ENCODE measurements at regions not wholly inside any gene's neighbourhood (a gene's known extent, or its start where the extent isn't known, plus 50 kb on each side); places are given as distances from the start of the nearest gene placed in this dataset.

DNA sequence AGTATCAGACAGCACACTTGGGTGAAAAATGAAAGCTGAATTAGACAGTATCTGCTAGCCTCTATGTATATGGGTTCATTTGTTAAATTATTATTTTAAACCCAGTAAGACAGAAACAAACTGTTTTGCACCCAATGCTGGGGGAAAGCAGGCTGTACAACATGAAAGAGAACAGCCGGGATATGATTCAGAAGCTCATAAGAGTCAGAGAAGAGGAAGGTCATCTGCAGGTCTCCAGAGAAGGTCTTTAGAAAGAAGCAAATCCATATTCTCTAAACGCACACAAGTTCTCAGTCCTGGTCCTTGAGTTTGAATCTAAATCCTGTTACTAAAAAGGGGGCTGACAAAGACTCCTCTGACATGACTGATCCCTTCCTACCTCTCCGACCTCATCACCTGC lies 155.1 kb downstream of the SIPA1L2 start:
- no peak for DNase-seq

DNA sequence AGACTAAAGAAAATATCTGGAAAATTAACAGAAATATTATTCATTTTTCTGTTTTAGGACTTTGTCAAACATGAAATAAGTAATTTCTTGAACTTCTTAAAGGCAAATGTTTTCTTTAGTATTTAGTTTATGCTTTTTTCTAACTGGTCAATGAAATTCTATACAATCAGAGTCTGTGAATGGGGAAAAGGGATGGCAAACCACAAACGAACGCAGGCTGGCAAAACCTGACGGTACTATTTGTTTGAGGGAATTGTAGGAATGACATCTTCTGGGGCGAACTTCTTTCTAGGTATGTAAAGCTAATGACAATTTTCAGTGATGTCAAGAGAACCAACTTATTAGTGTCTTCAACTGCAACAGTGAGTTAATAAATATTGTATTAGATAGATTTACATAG lies 156.0 kb downstream of the SIPA1L2 start:
- DNase-seq, result no peak

DNA sequence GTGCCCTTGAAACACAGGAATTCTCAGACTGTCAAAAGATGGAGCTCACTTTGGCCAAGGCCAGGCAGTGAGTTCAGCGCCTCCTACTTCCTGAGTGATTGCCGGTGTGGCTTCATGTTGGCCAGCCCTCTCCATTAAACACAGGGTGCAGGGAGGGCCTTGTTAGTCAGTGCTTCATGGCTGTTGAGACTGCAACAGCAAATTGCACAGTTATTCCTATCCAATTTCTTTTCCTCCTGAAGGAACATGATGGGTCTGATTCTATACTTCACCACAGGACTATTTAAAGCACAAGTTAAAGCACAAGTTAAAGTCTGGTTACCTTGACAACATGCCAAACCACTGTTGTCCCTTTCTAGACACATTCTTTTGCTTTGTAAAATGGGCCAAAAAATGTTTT lies 156.6 kb downstream of the SIPA1L2 start:
- no peak for DNase-seq

DNA sequence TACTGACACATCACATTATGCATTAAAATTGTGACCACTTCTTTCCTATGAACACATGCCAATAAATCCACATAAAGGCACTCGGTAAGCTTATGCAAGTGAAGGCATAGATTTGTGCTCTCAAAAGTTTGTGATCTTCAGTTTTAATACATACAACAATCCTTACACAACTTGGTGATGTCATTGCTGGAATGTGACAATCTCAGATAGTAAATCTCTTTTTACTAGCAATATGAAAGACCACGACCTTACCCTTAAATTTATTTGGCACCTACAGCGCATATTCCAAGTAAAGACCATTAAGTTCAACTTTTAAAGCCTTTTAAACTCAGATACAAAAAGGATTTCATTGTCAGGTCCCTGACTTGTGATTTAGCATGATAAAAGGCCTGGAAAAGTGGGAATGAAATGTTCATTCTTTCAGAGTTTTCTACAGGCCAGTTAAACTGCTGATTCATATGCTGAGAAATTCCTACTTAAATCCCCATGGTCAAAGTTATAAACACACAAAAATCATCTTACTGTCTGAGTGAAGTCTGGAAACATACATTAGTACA lies 157.4 kb downstream of the SIPA1L2 start:
- DNase-seq, result no peak

DNA sequence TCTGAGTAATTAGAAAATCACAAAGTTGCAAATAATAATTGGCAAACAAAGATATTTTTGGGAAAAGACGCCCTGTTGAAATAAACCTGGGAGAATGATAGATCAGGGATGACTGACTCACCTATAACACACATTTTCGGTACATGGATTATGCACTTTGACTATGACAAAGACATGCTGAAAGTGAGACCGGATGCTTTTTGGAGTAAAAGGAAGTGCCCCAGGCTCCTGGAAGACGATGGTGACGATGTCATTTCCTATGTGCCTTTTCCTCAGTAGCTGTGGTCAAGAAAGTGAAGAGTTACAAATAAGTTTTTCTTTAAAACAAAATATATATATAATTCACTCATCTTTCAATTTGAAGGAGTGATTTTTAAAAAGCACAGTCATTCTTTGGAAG lies 158.7 kb downstream of the SIPA1L2 start:
- no peak for DNase-seq

DNA sequence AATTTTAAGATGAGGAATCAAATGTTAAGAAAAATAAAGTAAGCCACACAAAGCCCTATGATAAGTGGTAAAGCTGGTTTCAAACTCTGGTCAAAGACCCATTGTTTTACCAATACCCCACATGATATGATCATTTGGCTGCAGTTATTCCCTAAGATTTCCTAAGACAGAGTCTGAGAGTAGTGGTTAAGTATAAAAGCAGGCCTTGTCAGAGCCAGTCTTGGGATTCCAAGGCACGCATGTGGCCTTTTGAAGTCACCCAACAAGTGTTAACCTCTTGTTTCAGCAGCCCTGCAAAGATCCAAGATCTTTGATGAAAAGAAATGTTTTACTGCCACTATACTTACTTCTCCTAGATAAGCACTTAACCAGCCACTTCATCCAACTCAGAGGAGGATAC lies 159.2 kb downstream of the SIPA1L2 start:
- DNase-seq, result no peak

DNA sequence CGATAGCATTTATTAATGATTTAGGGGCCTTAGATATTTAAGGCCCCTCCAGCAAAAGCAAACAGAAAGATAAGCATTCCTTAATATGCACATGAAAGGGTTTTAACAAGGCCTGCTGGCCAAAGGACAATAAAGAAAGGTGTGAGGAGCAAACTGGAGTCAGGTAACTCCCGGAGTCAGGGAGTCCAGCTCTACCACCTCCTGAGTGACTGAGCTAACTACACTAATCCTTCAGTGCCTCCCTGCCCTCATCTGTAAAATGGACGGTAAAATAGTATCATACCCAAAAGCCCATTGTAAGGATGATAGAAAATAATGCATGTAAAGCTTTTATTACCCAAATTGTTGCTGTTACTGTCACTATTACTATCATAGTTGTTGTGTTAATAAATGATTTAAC lies 161.7 kb downstream of the SIPA1L2 start:
- DNase-seq, result no peak

DNA sequence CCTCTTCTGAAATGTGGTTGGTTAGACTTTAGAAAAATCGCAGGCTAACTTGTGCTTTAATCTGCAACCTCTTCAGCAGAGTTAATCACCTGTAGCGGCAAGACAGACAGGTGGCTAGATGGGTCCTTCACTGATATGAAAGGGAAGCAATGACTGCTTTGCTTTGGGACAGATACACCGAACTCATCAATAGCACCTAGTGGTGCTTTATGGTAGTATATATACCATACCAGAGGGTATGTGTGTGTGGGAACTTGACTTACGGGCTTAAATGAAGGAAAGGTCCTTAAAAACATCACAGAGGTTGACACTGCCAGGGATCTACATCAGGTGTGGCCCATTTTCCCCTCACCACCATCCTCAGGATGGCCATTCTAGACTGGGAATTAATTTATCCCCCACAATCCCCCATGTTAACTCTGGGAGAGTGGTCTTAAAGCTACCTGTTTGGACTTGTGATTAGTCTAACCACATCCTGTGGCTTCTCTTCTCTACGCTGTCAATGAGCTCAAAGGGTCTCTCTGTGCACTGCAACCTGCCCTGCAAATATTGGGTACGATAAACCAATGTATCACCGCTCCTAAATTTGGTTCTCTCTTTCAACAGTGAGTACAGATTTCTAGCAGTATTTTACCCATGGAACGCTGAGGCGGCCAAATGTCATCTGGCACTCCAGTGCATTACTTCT lies 162.7 kb downstream of the SIPA1L2 start:
- no peak for DNase-seq

DNA sequence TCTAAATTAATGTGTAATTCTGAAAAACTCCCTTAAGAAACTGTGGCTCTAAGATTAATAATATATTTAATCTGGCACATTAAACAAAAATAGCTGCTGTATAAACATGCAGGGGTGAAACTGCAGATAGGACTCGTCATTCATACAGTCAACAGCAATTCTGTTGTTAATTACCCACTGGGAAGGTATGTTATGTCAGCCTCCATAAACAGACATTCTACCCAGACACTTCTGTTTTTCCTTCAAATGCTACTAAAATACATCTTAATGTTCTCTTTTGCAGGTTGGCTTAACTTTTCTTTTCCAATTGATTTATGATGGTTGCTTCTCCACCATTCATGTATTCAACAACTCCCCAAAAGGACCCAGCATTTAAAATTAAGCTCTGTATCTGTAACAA lies 165.6 kb downstream of the SIPA1L2 start:
- no peak for DNase-seq

DNA sequence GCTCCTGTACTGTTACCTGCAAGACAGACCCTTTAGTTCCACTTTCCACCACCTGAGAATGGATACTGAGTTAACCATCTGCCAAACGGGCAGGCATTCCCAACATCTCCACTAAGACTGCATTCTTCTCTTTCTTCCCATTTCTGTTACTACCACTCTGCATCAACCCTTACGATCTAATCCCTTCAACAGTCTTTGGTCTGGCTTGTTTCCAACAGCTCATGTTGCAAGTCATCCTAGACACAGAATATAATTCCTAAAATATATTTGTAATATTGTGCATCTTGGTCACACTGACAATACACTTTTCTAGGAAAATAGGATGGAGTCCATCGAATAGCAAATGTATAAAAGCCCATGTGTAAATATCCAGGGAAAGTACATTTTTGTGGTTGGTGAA lies 166.7 kb downstream of the SIPA1L2 start:
- DNase-seq, result peak; percentile 15

DNA sequence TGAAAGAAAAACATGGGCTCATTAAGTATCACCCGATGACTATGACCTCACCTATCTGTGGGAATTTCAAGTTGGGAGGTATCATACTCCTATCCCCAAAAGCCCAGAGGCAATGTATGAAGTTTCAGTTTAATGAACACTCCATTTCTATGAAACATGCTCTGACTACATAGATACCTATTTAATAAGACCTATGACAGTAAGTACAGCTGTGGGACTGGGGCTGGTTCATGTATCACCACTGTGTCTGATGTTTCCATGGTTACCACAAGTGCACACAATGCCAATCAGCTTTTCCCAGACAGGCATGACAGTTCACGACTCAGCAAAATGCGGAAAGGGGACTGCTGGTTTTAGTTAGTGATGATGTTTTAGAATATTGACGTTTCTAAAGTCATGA lies 167.7 kb downstream of the SIPA1L2 start:
- DNase-seq, result peak; percentile 17

DNA sequence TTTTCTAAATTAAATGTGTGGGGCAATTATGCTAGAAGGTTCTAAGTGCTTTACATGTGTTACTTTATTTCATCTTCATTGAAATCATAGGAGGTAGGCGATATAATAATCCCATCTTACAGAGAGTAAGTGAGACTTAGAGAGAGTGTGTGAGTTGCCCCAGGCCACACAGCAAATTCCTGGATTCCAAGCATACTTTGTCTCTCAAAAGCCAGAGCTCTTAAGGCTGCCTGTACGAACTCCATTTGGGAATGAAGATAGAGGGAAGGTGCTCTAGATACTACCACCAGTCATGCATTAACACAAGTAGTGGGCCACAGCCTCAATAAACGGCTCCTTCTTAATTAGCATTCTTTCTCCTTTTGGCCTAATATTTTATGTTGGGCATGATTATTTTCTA lies 170.1 kb downstream of the SIPA1L2 start:
- DNase-seq, result no peak

DNA sequence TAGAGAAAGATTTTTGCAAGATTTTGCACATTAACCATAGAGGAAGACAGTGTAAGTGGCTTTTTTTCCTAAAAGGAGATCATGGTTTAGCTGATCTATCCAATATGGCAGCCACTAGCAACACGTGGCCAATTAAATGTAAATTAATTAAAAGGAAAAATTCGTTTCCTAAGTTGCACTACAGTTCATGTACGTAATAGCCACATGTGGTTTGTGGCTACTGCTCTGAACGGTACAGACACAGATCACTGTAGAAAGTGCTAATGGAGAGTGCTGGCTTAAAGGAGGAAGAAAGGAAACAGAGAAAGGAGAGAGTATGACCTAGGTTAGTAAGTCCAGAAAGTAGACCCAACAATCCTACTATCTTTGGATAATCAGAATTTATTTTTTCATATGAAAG lies 170.8 kb downstream of the SIPA1L2 start:
- DNase-seq, result peak; percentile 12

DNA sequence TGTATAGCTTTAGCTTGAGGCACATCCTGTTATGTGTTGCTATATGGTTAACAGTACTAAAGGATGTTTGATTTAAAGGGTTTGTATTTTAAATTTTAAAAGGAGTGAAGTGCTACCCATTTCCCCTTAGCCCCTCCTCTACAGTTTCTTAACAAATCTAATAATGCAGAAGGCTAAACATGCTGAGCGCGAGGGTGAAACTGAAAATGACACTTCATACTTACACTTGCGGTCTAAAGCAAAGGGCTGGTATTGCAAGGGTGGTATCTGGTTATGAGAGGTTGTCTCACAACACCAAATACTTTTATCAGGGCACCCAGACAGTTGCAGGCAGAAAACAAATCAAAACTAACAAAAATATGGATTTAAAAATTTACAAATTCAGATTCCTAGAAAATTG lies 172.3 kb downstream of the SIPA1L2 start:
- DNase-seq, result no peak

DNA sequence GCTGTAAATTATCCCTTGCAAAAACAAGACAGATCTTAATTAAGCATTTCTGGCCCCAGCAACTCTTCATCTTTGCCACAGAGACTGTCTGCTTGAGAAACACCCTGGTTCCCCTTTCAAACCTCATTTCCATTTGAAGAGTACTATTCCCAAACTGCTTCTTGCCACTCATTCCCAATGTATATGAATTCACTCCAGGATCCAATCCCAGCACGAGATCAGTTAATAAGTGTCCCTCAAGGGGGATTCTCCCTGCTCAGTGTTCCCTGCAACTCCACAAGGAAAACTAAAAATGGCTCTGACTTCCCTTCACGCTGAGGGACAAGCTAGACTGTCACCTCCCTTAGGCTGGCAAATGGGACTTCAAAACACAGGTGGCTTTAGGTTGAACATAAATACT lies 173.2 kb downstream of the SIPA1L2 start:
- DNase-seq, result no peak

DNA sequence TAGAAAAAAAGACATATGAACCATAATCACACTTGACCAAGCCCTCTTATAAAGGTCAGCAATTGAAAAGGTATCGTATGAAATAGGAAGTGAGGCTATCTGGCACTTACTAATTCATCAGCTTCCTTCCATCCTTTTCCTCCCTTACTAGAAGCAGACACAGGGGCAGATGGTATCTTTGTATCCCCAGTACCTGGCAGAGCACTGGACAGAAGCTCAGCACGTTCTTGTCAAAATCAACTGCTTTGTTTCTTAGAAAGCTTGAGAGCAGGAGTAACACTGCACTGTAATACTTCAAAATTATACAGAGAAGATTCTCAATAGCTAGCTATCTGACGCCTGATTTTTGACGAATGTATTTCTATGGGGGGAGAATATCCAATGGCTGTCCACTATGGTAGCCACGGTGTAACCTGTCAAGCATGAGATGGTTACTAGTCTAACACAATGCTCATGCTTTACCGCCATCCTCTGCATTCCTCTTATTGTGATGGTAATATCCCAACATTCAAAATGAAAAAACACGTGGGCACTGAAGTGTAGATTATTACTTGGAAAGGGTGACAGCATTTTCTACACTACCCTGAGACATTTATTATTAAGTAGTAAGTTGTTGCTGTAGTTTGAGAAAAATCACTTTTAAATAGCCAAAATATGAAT lies 175.6 kb downstream of the SIPA1L2 start:
- DNase-seq, result no peak

DNA sequence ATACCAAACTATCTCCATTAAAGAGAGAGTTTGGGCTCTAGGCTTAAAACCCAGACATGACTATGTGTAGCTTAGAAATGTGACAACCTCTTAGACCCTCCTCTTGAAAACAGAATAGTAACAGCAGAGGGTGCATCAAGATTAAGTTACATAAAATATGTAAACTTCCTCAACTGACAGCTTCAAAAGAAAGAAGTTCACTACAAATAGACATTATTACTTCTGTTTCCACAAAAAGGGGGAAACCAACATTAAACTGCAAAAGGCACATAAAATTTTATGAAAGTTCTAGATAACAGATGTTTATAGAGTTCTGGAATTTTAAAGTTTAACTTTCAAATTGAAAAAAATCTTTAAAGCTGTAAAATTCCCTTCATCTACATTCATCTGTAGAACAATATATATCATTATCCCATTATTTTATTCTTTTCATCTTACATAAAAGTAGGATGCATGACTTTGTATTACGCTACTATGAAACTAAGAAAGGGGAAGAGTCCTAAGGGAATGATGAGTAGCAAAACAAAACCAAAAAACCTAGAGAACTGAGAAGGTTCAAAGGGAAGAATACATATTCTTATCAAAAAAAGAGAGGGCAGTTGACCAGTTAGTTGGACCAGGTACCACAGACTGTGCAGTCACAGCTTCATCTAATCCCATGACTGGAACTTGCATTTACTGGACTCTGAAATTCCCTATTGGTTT lies 177.0 kb downstream of the SIPA1L2 start:
- no peak for DNase-seq

DNA sequence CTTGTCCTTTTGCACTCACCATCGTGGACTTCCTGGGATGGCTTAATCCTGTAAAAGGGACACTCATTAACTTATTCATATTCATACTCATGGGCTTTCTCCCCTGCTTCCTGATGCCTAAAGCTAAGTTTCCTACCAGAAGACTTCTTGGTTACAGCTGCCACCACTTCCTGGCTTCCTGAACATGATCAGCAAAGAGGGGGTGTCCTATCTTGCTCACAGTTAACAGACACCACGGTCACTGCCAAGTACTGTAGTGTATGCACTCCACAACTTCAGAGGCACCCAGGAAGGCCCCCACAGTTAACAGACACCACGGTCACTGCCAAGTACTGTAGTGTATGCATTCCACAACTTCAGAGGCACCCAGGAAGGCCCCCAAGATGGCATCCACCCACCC lies 177.8 kb downstream of the SIPA1L2 start:
- DNase-seq, result no peak

DNA sequence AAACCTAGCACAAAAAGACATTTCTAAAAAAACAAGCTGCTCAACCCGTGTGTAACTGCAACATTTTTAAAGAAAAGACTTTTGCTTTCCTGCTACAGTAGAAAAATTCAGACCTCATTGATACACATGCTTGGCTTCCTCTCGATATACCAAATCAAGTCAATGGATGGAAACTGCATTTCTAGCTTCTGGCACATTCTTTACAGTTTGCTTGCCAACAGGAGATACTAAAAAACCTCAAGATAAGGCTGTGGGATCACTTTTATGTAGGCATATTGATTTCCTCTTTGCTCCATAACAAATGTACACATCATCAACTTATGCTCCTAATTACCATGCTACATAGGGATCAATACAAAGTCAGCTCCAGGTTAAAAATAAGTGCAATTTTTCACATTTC lies 178.4 kb downstream of the SIPA1L2 start:
- no peak for DNase-seq

DNA sequence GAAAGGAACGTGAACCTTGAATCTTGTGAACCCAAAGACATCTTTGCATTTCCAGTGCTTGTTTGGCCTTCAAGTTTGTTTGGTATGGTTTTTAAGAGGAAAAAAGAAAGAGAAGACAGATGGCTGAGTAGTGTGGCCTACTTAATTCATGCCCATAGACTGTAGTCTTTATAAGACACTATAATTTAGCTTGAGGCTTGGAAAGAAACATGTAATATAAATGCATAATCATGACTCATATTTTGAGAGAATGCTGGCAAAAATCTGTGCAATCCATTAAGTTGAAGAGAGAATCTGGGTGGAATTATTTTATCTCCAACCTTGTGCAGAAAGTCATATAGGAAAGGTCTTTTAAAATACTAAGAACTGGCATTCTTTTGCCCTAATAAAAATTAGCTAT lies 179.3 kb downstream of the SIPA1L2 start:
- no peak for DNase-seq

DNA sequence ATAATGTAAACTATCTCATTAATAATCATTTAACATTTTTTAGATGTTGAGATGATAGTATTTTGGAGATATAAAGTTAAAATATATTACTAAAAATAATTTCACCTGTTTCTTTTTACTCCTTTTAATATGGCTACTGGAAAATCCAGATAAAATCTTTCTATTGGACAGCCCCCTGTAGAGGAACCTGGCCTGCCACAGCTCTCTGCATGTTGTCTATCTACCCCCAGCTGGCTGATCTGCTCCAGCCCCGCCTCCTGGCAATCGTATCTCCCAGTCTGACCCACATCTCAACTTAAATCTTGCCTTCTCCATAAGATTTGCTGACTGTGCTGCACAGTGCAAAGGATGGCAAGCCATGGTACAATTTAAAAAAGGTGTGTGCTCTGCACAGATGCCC lies 182.8 kb downstream of the SIPA1L2 start:
- DNase-seq, result no peak

DNA sequence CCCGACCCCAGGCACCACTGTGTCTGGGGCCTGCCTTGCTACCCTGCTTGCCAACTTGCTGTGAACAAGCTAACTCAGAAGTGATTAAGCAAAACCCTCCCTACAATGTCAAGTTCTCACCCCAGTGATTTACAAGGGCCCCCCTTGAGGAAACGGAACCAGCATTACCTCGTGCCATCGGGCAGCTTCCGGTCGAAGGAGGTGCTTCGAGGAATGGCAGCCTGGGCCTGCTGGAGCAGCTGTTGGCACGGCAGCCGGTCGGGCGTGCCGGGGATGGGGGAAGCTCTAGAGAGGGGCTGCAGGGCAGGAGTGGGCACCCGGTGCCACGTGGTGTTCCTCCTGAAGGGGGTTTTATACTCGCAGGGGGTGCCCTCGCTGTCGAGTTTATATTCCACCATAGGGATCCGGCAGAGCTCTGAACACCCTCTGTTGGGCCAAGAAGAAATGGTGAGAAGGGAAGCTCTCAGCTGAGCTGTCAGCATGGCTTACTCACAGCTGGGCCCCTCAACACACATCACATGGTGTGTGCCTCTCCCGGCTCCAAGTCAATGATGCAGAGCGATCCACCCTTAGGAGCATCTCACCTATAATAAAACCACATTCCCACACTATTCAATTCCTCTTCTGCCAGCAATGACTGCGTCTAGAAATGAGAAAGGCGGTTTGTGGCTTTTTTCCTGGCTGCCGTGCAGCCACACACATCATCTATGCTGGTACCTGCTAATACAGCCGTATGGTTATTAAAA lies 184.4 kb downstream of the SIPA1L2 start:
- no peak for DNase-seq

DNA sequence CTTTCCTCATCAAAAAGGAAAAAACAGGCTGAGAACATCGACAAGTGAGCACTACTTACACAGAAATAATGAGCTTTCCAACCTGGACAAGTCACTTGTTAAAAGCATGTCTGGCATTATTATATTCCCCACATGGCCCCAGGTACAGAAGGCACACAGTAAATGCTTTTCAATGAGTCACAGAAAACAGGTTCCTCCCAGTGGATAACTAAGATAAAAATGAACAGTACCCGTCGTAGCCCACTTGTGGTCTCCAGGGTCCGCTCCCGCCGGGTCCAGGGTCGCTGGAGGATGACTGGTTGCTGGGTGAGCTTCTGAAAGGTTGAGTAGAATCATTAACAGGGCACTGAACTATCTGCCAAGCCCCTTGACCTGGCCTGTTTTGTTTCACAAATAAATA lies 186.6 kb downstream of the SIPA1L2 start:
- no peak for DNase-seq
